ENCODE measurements at regions not wholly inside any gene's neighbourhood (a gene's known extent, or its start where the extent isn't known, plus 50 kb on each side); places are given as distances from the start of the nearest gene placed in this dataset.

DNA sequence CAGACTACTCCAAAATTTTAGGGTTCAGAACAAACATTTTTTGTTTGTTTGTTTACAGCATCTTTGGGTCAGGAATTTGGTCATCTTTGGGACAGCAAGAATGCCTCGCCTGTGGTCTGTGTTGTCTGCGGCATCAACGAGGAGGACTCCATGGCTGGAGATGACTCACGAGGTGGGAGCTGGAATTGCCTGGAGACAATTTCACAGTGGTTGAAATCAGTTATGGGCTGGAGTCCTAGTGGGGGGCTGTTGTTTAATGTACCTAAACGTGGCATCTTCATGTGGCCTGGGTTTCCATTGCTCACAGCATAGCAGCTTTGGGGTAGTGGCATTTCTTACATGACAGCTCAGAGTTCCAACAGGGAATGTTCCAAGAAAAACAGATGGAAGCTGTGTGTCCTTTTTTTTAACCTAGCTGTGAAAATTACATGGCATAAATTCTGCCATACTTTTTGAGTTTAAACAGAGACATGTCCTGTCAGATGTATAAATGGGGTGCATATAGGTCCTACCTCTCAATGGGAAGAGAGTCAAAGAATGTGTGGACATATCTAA, 507.3 kb upstream of the CBLB start:
- H3K27ac ChIP-seq (ENCODE audit: low read length) = no peak overlapping the region
- ChIA-PET POLR2A (interaction anchor here in 1 of 2 donors (0.7 kb wide), 1 partner anchor 104 kb away, joined by 3 read pairs; no protein-coding TSS in a partner anchor), CTCF (no interaction called here)
- ATAC-seq (replicated peaks in 1 of 4) (no peak), DNase-seq (no peak)
- H3K27me3 Mint-ChIP-seq = no peaks in the 10 kb centered on the region
- H3K4me3 Mint-ChIP-seq = no peak overlapping the region
- no peaks in the 10 kb centered on the region for H3K9me3 Mint-ChIP-seq
- H3K27me3 ChIP-seq (replicated peaks in 1 of 2; ENCODE audit: control insufficient read depth in 2 of 2, extremely low read depth in 1 of 2, insufficient read depth in 2 of 2, low read length in 1 of 2) = no peaks in the 10 kb centered on the region
- no peaks in the 10 kb centered on the region for H3K36me3 ChIP-seq (ENCODE audit: control insufficient read depth in 2 of 2, extremely low read depth in 1 of 2, insufficient read depth in 1 of 2, low read length in 1 of 2)
- no peaks in the 10 kb centered on the region for H3K4me1 ChIP-seq (ENCODE audit: control insufficient read depth in 1 of 2, extremely low read depth in 1 of 2, insufficient read depth in 2 of 2, low read length in 2 of 2)
- no peaks in the 10 kb centered on the region for H3K9me3 ChIP-seq
- H3K36me3 Mint-ChIP-seq = no peaks in the 10 kb centered on the region
- 87% methylated on average over 4 of the region's 5 CpGs for WGBS (ENCODE audit: insufficient coverage)
- H3K4me3 ChIP-seq (ENCODE audit: control insufficient read depth in 1 of 2, extremely low read depth in 1 of 2, low read length in 1 of 2) = no peak overlapping the region
- H3K27ac Mint-ChIP-seq = no peak overlapping the region
- no peaks in the 10 kb centered on the region for H3K4me1 Mint-ChIP-seq

DNA sequence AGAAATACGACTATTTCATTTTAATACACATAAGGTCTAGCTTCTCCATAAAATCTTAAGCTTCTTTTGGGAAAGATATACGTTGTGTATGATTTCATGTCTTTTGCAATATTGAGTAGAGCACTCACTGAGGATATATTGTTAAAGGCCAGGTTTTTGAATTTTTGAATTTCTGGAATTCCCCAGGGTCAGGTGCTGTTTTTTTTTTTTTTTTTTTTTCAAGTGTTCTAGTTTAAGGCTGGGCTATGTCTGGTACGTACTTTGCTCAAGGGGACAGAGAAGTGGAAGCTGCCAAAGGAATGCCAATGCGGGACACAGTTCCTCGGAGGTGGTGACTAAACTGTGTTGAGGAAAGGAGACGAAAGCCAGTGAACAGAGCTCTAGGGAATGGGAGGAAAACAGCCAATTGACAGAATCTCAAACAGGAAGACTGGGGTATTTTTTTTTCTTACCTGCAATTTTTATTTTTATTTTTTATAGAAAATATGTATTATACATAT, 510.5 kb upstream of the CBLB start:
- no peaks in the 10 kb centered on the region for H3K27me3 Mint-ChIP-seq
- H3K4me1 Mint-ChIP-seq = no peaks in the 10 kb centered on the region
- CTCF ChIA-PET = interaction anchor here (0.5 to 0.7 kb wide), 2 partner anchors 129 to 600 kb away, joined by 3 to 4 read pairs; no protein-coding TSS in a partner anchor
- POLR2A ChIA-PET = no interaction called here
- H3K9me3 Mint-ChIP-seq = no peaks in the 10 kb centered on the region
- Histone ChIP-seq H3K27me3 (replicated peaks in 1 of 2; ENCODE audit: control insufficient read depth in 2 of 2, extremely low read depth in 1 of 2, insufficient read depth in 2 of 2, low read length in 1 of 2) (no peaks in the 10 kb centered on the region), H3K9me3 (no peaks in the 10 kb centered on the region), H3K4me1 (ENCODE audit: control insufficient read depth in 1 of 2, extremely low read depth in 1 of 2, insufficient read depth in 2 of 2, low read length in 2 of 2) (no peaks in the 10 kb centered on the region), H3K36me3 (ENCODE audit: control insufficient read depth in 2 of 2, extremely low read depth in 1 of 2, insufficient read depth in 1 of 2, low read length in 1 of 2) (no peaks in the 10 kb centered on the region), H3K4me3 (ENCODE audit: control insufficient read depth in 1 of 2, extremely low read depth in 1 of 2, low read length in 1 of 2) (no peak overlapping the region), H3K27ac (ENCODE audit: low read length) (no peak overlapping the region)
- ATAC-seq (replicated peaks in 1 of 4) (no peak), DNase-seq (no peak)
- no peaks in the 10 kb centered on the region for H3K36me3 Mint-ChIP-seq
- H3K4me3 Mint-ChIP-seq = no peak overlapping the region
- no peak overlapping the region for H3K27ac Mint-ChIP-seq
- WGBS (ENCODE audit: insufficient coverage) = 100% methylated on average over 2 of the region's 6 CpGs

DNA sequence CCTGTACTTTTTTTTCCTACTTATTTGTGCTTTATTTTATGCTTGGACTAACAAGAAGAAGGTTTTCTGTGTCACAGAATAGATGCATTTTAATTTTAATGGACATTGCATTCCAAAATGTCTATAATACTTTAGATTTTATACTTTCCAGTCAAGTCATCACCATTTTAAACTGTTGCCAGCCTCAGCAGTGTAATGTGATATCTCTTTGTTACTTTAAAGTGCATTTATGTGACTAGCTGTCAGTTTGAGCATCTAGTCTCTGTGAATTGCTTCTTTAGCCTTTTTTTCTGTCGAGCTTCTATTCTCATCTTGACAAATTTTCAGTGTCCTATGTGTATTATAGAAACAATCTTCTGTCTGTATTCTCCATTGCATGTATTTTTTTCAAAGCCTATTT, 511.4 kb upstream of the CBLB start:
- Mint-ChIP-seq H3K36me3 (no peaks in the 10 kb centered on the region), H3K4me1 (no peaks in the 10 kb centered on the region)
- POLR2A ChIA-PET = no interaction called here

DNA sequence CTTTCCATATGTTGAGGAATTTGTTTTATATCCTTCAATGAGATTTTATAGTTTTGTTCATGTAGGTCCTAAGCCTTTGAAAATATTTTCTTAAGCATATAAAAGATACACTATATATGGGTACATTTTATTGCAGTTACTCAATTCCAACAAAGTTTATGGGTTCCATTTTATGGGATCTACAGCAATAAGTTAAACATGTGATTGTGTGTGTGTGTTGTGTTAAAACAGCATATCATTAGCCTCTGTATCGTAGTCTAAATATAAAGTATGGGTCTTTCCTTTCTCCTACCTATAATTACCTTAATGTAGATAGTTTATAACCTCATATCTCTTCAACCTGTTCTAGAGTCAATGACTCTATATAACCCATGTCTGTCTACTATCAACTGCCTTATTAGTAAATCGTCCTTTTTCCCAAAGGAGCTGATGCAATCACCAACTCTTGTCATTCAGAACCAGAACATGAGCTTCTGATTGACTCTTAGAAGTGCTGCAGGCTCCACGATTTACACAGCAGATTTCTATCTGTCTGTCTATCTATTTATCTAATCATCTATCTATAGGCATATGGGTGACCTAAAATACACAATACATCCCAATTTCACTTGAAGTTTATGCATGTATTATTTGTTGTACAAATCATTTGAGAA, 512.6 kb upstream of the CBLB start:
- Mint-ChIP-seq H3K4me3 (no peak overlapping the region), H3K27ac (no peak overlapping the region), H3K27me3 (no peaks in the 10 kb centered on the region), H3K36me3 (no peaks in the 10 kb centered on the region), H3K4me1 (no peaks in the 10 kb centered on the region), H3K9me3 (no peaks in the 10 kb centered on the region)
- POLR2A ChIA-PET = interaction anchor here (0.6 kb wide), 2 partner anchors 796 to 854 kb away, joined by 3 read pairs; no protein-coding TSS in a partner anchor
- WGBS (ENCODE audit: insufficient coverage) = no CpG with 5 or more reads among the region's 3 CpGs
- Histone ChIP-seq H3K27ac (ENCODE audit: low read length) (no peak overlapping the region), H3K4me1 (ENCODE audit: control insufficient read depth in 1 of 2, extremely low read depth in 1 of 2, insufficient read depth in 2 of 2, low read length in 2 of 2) (no peaks in the 10 kb centered on the region), H3K4me3 (ENCODE audit: control insufficient read depth in 1 of 2, extremely low read depth in 1 of 2, low read length in 1 of 2) (no peak overlapping the region), H3K36me3 (ENCODE audit: control insufficient read depth in 2 of 2, extremely low read depth in 1 of 2, insufficient read depth in 1 of 2, low read length in 1 of 2) (no peaks in the 10 kb centered on the region), H3K27me3 (replicated peaks in 1 of 2; ENCODE audit: control insufficient read depth in 2 of 2, extremely low read depth in 1 of 2, insufficient read depth in 2 of 2, low read length in 1 of 2) (no peaks in the 10 kb centered on the region), H3K9me3 (no peaks in the 10 kb centered on the region)
- CTCF ChIA-PET = interaction anchor here (0.6 to 1.0 kb wide), 3 partner anchors 8 to 210 kb away, joined by 3 read pairs; no protein-coding TSS in a partner anchor
- no peak for DNase-seq
- no peak for ATAC-seq (replicated peaks in 1 of 4)

More for the DNA sequence above, 511.4 kb upstream of the CBLB start:
- ATAC-seq (replicated peaks in 1 of 4) (no peak), DNase-seq (no peak)
- H3K4me1 ChIP-seq (ENCODE audit: control insufficient read depth in 1 of 2, extremely low read depth in 1 of 2, insufficient read depth in 2 of 2, low read length in 2 of 2) = no peaks in the 10 kb centered on the region
- no peaks in the 10 kb centered on the region for H3K9me3 Mint-ChIP-seq
- CTCF ChIA-PET = no interaction called here
- H3K27me3 Mint-ChIP-seq = no peaks in the 10 kb centered on the region
- no peak overlapping the region for H3K4me3 ChIP-seq (ENCODE audit: control insufficient read depth in 1 of 2, extremely low read depth in 1 of 2, low read length in 1 of 2)
- H3K9me3 ChIP-seq = no peaks in the 10 kb centered on the region
- H3K4me3 Mint-ChIP-seq = no peak overlapping the region
- H3K27me3 ChIP-seq (replicated peaks in 1 of 2; ENCODE audit: control insufficient read depth in 2 of 2, extremely low read depth in 1 of 2, insufficient read depth in 2 of 2, low read length in 1 of 2) = no peaks in the 10 kb centered on the region
- H3K36me3 ChIP-seq (ENCODE audit: control insufficient read depth in 2 of 2, extremely low read depth in 1 of 2, insufficient read depth in 1 of 2, low read length in 1 of 2) = no peaks in the 10 kb centered on the region
- no peak overlapping the region for H3K27ac ChIP-seq (ENCODE audit: low read length)
- no peak overlapping the region for H3K27ac Mint-ChIP-seq
- no CpG with 5 or more reads among the region's 1 CpG for WGBS (ENCODE audit: insufficient coverage)

DNA sequence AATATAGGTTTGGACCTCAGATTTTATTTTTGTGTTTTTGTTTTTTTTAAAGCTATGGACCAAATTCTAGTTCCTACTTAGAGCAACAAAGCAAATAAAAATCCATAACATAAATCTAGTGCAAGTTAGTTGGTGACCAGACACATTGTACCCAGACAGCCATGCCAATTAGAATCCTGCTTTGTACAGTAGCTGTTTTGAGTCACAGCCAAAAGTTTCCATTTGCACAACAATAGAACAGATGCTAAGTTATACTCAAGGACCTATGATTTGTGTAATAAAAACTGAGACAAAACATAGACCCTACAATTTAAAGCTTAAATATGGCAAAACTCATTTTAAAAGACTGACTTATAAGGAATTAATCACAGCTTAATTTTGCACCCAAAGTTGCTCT, 513.1 kb upstream of the CBLB start:
- no peaks in the 10 kb centered on the region for H3K4me1 ChIP-seq (ENCODE audit: control insufficient read depth in 1 of 2, extremely low read depth in 1 of 2, insufficient read depth in 2 of 2, low read length in 2 of 2)
- no peaks in the 10 kb centered on the region for H3K4me1 Mint-ChIP-seq
- no peak overlapping the region for H3K27ac ChIP-seq (ENCODE audit: low read length)
- H3K36me3 ChIP-seq (ENCODE audit: control insufficient read depth in 2 of 2, extremely low read depth in 1 of 2, insufficient read depth in 1 of 2, low read length in 1 of 2) = no peaks in the 10 kb centered on the region
- ATAC-seq (replicated peaks in 1 of 4) (no peak), DNase-seq (no peak)
- no peaks in the 10 kb centered on the region for H3K27me3 Mint-ChIP-seq
- ChIA-PET CTCF (interaction anchor here (0.6 to 1.0 kb wide), 3 partner anchors 9 to 210 kb away, joined by 3 read pairs; no protein-coding TSS in a partner anchor), POLR2A (interaction anchor here (0.6 kb wide), 2 partner anchors 797 to 855 kb away, joined by 3 read pairs; no protein-coding TSS in a partner anchor)
- H3K4me3 ChIP-seq (ENCODE audit: control insufficient read depth in 1 of 2, extremely low read depth in 1 of 2, low read length in 1 of 2) = no peak overlapping the region
- H3K27me3 ChIP-seq (replicated peaks in 1 of 2; ENCODE audit: control insufficient read depth in 2 of 2, extremely low read depth in 1 of 2, insufficient read depth in 2 of 2, low read length in 1 of 2) = no peaks in the 10 kb centered on the region
- no peak overlapping the region for H3K4me3 Mint-ChIP-seq
- no peak overlapping the region for H3K27ac Mint-ChIP-seq
- H3K36me3 Mint-ChIP-seq = no peaks in the 10 kb centered on the region
- no peaks in the 10 kb centered on the region for H3K9me3 Mint-ChIP-seq
- H3K9me3 ChIP-seq = no peaks in the 10 kb centered on the region

DNA sequence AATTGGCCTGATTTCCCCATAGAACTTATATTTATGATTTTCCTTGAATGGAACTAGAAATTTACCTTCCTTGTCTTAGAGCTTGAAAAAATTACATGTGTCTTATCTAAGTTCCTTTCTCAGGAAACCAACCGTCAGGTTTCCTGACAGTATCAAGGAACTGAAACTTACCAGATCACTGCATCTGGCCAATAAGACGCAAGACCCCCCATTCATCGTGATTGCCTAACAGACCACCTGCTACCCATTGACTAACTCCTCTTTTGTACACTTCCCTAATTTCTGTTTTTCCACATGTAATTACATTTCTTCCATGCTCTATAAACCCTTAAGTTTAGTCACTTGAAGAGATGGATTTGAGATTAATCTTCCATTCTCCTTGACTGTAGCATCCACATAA, 517.2 kb upstream of the CBLB start:
- H3K9me3 ChIP-seq = no peaks in the 10 kb centered on the region
- 89% methylated on average over 2 of the region's 3 CpGs for WGBS (ENCODE audit: insufficient coverage)
- ChIA-PET CTCF (no interaction called here), POLR2A (no interaction called here)
- H3K36me3 Mint-ChIP-seq = no peaks in the 10 kb centered on the region
- DNase-seq (no peak), ATAC-seq (replicated peaks in 1 of 4) (no peak)
- peaks cover 0 to 3% of the 10 kb centered on the region in 2 donors for H3K27me3 Mint-ChIP-seq
- H3K4me3 ChIP-seq (ENCODE audit: control insufficient read depth in 1 of 2, extremely low read depth in 1 of 2, low read length in 1 of 2) = no peak overlapping the region
- H3K4me3 Mint-ChIP-seq = no peak overlapping the region
- H3K9me3 Mint-ChIP-seq = no peaks in the 10 kb centered on the region
- H3K4me1 ChIP-seq (ENCODE audit: control insufficient read depth in 1 of 2, extremely low read depth in 1 of 2, insufficient read depth in 2 of 2, low read length in 2 of 2) = no peaks in the 10 kb centered on the region
- H3K27me3 ChIP-seq (replicated peaks in 1 of 2; ENCODE audit: control insufficient read depth in 2 of 2, extremely low read depth in 1 of 2, insufficient read depth in 2 of 2, low read length in 1 of 2) = no peaks in the 10 kb centered on the region
- H3K27ac Mint-ChIP-seq = no peak overlapping the region
- H3K27ac ChIP-seq (ENCODE audit: low read length) = no peak overlapping the region
- no peaks in the 10 kb centered on the region for H3K36me3 ChIP-seq (ENCODE audit: control insufficient read depth in 2 of 2, extremely low read depth in 1 of 2, insufficient read depth in 1 of 2, low read length in 1 of 2)
- no peaks in the 10 kb centered on the region for H3K4me1 Mint-ChIP-seq
